Breast epithelium (tissue), 4 donors: ENCODE measurements at regions not wholly inside any gene's neighbourhood (a gene's known extent, or its start where the extent isn't known, plus 50 kb on each side); places are given as distances from the start of the nearest gene placed in this dataset.

Experiments
- DNase-seq, 2 donors: peaks; one replicate each; pipeline ENCODE4 v3.0.0-alpha.2; 2019; ENCODE audit warnings: low spot score in 2 of 2
- H3K27ac ChIP-seq, 2 donors: fragments of 200-600 bp; sonication (generic) in 1 of 2; one replicate each; pipeline ENCODE4 v1.5.1; 2016 to 2019; ENCODE audit warnings: mild to moderate bottlenecking in 1 of 2
- H3K27me3 ChIP-seq, 2 donors: fragments of 200-600 bp; sonication (generic) in 1 of 2; one replicate each; pipeline versions ENCODE4 v1.5.1 to v1.6.0; 2017 to 2019; ENCODE audit warnings: control low read depth in 1 of 2, mild to moderate bottlenecking in 1 of 2
- H3K36me3 ChIP-seq: fragments of 200-600 bp; one replicate; pipeline ENCODE4 v1.5.1; 2019
- H3K4me1 ChIP-seq, 2 donors: fragments of 200-600 bp; sonication (generic); one replicate each; pipeline ENCODE4 v1.5.1; 2016 to 2019; ENCODE audit warnings: control low read depth in 1 of 2
- H3K4me3 ChIP-seq, 3 donors: fragments of 200-600 bp; sonication (generic); 1 replicate in 2 of 3; 2 replicates in 1 of 3; pipeline ENCODE4 v1.5.1; 2016 to 2019; ENCODE audit warnings: mild to moderate bottlenecking in 3 of 3, moderate library complexity in 2 of 3
- H3K9me3 ChIP-seq, 2 donors: fragments of 200-600 bp; sonication (generic) in 1 of 2; one replicate each; pipeline ENCODE4 v1.5.1; 2016 to 2019; ENCODE audit warnings: control low read depth in 1 of 2
- POLR2A ChIP-seq: fragments of 450-650 bp; IDR thresholded peaks from one replicate; pipeline ENCODE4 v1.6.1; 2016; ENCODE audit warnings: antibody characterized with exemption, mild to moderate bottlenecking, moderate library complexity
- POLR2AphosphoS5 ChIP-seq, 3 donors: sonication (generic); formaldehyde crosslinking; IDR thresholded peaks; one replicate each; pipeline ENCODE4 v1.6.1; 2017; ENCODE audit warnings: antibody characterized with exemption in 3 of 3
- intact Hi-C: fragments of 100-400 bp; cut with DNase I; formaldehyde crosslinking; loops from one replicate; pipeline ENCODE4 v1.15.1; 2023; ENCODE audit warnings: low total_unique reads
- TF ChIP-seq, protein P1 (sequence below), 3 donors: fragments of 450-650 bp; IDR thresholded peaks; one replicate each; pipeline ENCODE4 v1.5.1; 2016 to 2017; ENCODE audit warnings: antibody characterized with exemption in 3 of 3, mild to moderate bottlenecking in 3 of 3, moderate library complexity in 3 of 3

GRCh38 chr3:168213920-168214319, 118.2 kb upstream of the GOLIM4 start:
- Histone ChIP-seq H3K36me3 (no peaks in the 10 kb centered on the region), H3K27ac (no peak overlapping the region), H3K27me3 (no peaks in the 10 kb centered on the region), H3K9me3 (no peaks in the 10 kb centered on the region), H3K4me3 (no peak overlapping the region), H3K4me1 (no peaks in the 10 kb centered on the region)
- no peak for DNase-seq
- intact Hi-C loops = no loop called here
- TF ChIP-seq POLR2AphosphoS5 (IDR thresholded peaks at IDR 0.05) (no peak), POLR2A (no peak)
- TF ChIP-seq, protein P1, sequence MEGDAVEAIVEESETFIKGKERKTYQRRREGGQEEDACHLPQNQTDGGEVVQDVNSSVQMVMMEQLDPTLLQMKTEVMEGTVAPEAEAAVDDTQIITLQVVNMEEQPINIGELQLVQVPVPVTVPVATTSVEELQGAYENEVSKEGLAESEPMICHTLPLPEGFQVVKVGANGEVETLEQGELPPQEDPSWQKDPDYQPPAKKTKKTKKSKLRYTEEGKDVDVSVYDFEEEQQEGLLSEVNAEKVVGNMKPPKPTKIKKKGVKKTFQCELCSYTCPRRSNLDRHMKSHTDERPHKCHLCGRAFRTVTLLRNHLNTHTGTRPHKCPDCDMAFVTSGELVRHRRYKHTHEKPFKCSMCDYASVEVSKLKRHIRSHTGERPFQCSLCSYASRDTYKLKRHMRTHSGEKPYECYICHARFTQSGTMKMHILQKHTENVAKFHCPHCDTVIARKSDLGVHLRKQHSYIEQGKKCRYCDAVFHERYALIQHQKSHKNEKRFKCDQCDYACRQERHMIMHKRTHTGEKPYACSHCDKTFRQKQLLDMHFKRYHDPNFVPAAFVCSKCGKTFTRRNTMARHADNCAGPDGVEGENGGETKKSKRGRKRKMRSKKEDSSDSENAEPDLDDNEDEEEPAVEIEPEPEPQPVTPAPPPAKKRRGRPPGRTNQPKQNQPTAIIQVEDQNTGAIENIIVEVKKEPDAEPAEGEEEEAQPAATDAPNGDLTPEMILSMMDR (IDR thresholded peaks at IDR 0.05) = no peak

GRCh38 chr3:168212664-168213285, 117.1 kb upstream of the GOLIM4 start:
- DNase-seq = no peak
- Histone ChIP-seq H3K4me1 (no peaks in the 10 kb centered on the region), H3K4me3 (no peak overlapping the region), H3K36me3 (no peaks in the 10 kb centered on the region), H3K27me3 (no peaks in the 10 kb centered on the region), H3K27ac (no peak overlapping the region), H3K9me3 (no peaks in the 10 kb centered on the region)
- intact Hi-C loops = no loop called here
- TF ChIP-seq POLR2AphosphoS5 (IDR thresholded peaks at IDR 0.05) (no peak), POLR2A (no peak)
- TF ChIP-seq, protein P1 (IDR thresholded peaks at IDR 0.05) = no peak

- H3K27ac ChIP-seq = no peak overlapping the region
- H3K36me3 ChIP-seq = no peaks in the 10 kb centered on the region
- no peaks in the 10 kb centered on the region for H3K27me3 ChIP-seq
- intact Hi-C loops = no loop called here
- H3K9me3 ChIP-seq = no peaks in the 10 kb centered on the region
- TF ChIP-seq POLR2A (no peak), POLR2AphosphoS5 (IDR thresholded peaks at IDR 0.05) (no peak)
- TF ChIP-seq, protein P1 (IDR thresholded peaks at IDR 0.05) = no peak
- no peak overlapping the region for H3K4me3 ChIP-seq
- no peaks in the 10 kb centered on the region for H3K4me1 ChIP-seq
- DNase-seq = no peak
Measured at GRCh38 chr3:168205451-168205850, 109.7 kb upstream of the GOLIM4 start.

- Histone ChIP-seq H3K9me3 (no peaks in the 10 kb centered on the region), H3K36me3 (no peaks in the 10 kb centered on the region), H3K4me1 (no peaks in the 10 kb centered on the region), H3K27me3 (no peaks in the 10 kb centered on the region), H3K4me3 (no peak overlapping the region), H3K27ac (no peak overlapping the region)
- intact Hi-C loops = no loop called here
- DNase-seq = no peak
- TF ChIP-seq POLR2AphosphoS5 (IDR thresholded peaks at IDR 0.05) (no peak), POLR2A (no peak)
- TF ChIP-seq, protein P1 (IDR thresholded peaks at IDR 0.05) = no peak
Measured at GRCh38 chr3:168197162-168197561, 101.4 kb upstream of the GOLIM4 start.

- no peak for DNase-seq
- intact Hi-C loops = no loop called here
- H3K9me3 ChIP-seq = no peaks in the 10 kb centered on the region
- TF ChIP-seq POLR2A (no peak), POLR2AphosphoS5 (IDR thresholded peaks at IDR 0.05) (no peak)
- TF ChIP-seq, protein P1 (IDR thresholded peaks at IDR 0.05) = no peak
- no peak overlapping the region for H3K27ac ChIP-seq
- H3K4me1 ChIP-seq = no peaks in the 10 kb centered on the region
- no peaks in the 10 kb centered on the region for H3K36me3 ChIP-seq
- no peak overlapping the region for H3K4me3 ChIP-seq
- H3K27me3 ChIP-seq = no peaks in the 10 kb centered on the region
Measured at GRCh38 chr3:168191856-168192255, 96.1 kb upstream of the GOLIM4 start.
